Mesendoderm (in vitro differentiated cells): ENCODE measurements at regions not wholly inside any gene's neighbourhood (a gene's known extent, or its start where the extent isn't known, plus 50 kb on each side); places are given as distances from the start of the nearest gene placed in this dataset.

Experiments
- DNase-seq: peaks from one replicate; pipeline ENCODE4 v3.0.0; 2013
- H2AK5ac ChIP-seq: 2 replicates; pipeline ENCODE4 v1.6.1; 2013; ENCODE audit warnings: low read length, inconsistent platforms
- H2BK120ac ChIP-seq: 2 replicates; pipeline ENCODE4 v1.6.1; 2013; ENCODE audit warnings: low read depth, mild to moderate bottlenecking, low read length, moderate library complexity, mixed read lengths
- H2BK15ac ChIP-seq: replicated peaks from 2 replicates; pipeline ENCODE4 v1.6.1; 2013; ENCODE audit warnings: low read depth, mild to moderate bottlenecking, moderate library complexity
- H2BK5ac ChIP-seq: 2 replicates; pipeline ENCODE4 v1.6.1; 2013; ENCODE audit warnings: low read length, inconsistent platforms
- H3K18ac ChIP-seq: 2 replicates; pipeline ENCODE4 v1.6.1; 2013; ENCODE audit warnings: mild to moderate bottlenecking, low read length, mixed read lengths
- H3K23ac ChIP-seq: one replicate; pipeline ENCODE4 v1.6.1; 2013; ENCODE audit warnings: low read length
- H3K27ac ChIP-seq: 2 replicates; pipeline ENCODE4 v1.5.1; 2013; ENCODE audit warnings: low read depth, mild to moderate bottlenecking, inconsistent platforms, low read length, moderate library complexity
- H3K27me3 ChIP-seq: 2 replicates; pipeline ENCODE4 v1.6.1; 2013; ENCODE audit warnings: low read length, control low read depth, mild to moderate bottlenecking, inconsistent platforms; ENCODE audit not compliant: insufficient read depth, poor library complexity
- H3K36me3 ChIP-seq: 2 replicates; pipeline ENCODE4 v1.6.1; 2013; ENCODE audit warnings: low read length, inconsistent platforms; ENCODE audit not compliant: control insufficient read depth, insufficient read depth
- H3K4ac ChIP-seq: one replicate; pipeline ENCODE4 v1.6.1; 2013; ENCODE audit warnings: low read depth, mild to moderate bottlenecking, low read length, moderate library complexity
- H3K4me1 ChIP-seq: 2 replicates; pipeline ENCODE4 v1.6.1; 2013; ENCODE audit warnings: low read depth, low read length, inconsistent platforms; ENCODE audit not compliant: control insufficient read depth
- H3K4me2 ChIP-seq: 2 replicates; pipeline ENCODE4 v1.6.1; 2013; ENCODE audit warnings: low read length
- H3K4me3 ChIP-seq: 2 replicates; pipeline ENCODE4 v1.5.1; 2013; ENCODE audit warnings: mild to moderate bottlenecking, low read length
- H3K56ac ChIP-seq: one replicate; pipeline ENCODE4 v1.6.1; 2013; ENCODE audit warnings: low read length
- H3K79me1 ChIP-seq: 2 replicates; pipeline ENCODE4 v1.6.1; 2013; ENCODE audit warnings: low read length, inconsistent platforms
- H3K79me2 ChIP-seq: 2 replicates; pipeline ENCODE4 v1.6.1; 2013; ENCODE audit warnings: mild to moderate bottlenecking, low read length; ENCODE audit not compliant: control insufficient read depth, insufficient read depth
- H3K9ac ChIP-seq: 2 replicates; pipeline ENCODE4 v1.6.1; 2013; ENCODE audit warnings: low read length, inconsistent platforms
- H4K5ac ChIP-seq: one replicate; pipeline ENCODE4 v1.6.1; 2013; ENCODE audit warnings: low read length
- H4K8ac ChIP-seq: one replicate; pipeline ENCODE4 v1.6.1; 2013; ENCODE audit warnings: low read depth, mild to moderate bottlenecking, control low read depth, low read length, moderate library complexity
- WGBS: extraction: QIAGEN DNeasy Blood & Tissue Kit; methylation state at CpG from one replicate; pipeline ENCODE4 v1.1.7; 2013; ENCODE audit warnings: low lambda C conversion rate, missing lambda C conversion rate; ENCODE audit not compliant: insufficient coverage; ENCODE audit errors: extremely low coverage; 5-methylcytosine and 5-hydroxymethylcytosine counted together

DNA sequence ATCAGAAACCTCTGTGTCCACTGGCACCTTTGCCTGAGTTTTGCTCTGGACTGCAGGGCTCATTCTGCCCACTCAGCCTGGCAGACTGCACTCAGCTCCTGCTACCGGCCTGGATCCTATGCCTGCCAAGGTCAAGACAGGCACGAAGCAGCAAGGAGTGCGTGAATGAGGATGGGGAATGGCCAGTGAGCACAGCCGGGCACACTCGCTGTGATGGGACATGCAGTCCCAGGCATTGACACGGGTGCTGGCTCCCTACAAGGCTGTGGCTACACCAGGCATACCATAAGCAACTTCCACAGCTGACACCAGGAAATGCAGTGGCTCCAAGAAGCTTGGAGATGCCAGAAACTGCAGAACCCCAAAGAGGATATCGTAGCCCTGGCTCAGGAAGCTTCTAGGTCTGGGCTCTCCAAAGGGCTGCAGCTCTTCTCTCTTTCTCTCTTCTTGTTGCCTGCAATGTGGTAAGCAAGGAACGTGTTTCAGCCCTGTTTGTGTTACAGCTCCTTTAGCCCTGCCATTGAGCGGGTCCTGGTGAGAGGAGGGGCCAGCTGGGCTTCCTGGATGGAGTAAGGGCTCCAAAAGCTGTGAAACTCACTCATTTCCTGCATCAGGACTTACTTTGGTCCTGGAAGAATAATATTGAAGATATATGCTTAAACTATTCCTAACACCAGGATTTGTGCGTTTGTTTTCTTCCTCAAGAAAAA lies 832.6 kb upstream of the SLITRK5 start:
- Histone ChIP-seq H2AK5ac (no peak overlapping the region), H2BK15ac (no peak overlapping the region), H3K36me3 (no peaks in the 10 kb centered on the region), H3K9ac (no peak overlapping the region), H3K4me1 (no peaks in the 10 kb centered on the region), H4K5ac (no peak overlapping the region), H4K8ac (no peak overlapping the region), H3K23ac (no peak overlapping the region), H3K79me1 (no peaks in the 10 kb centered on the region), H3K79me2 (no peaks in the 10 kb centered on the region), H3K27me3 (no peaks in the 10 kb centered on the region), H3K56ac (no peak overlapping the region), H2BK120ac (no peak overlapping the region), H3K18ac (no peak overlapping the region), H2BK5ac (no peak overlapping the region), H3K4me3 (no peak overlapping the region), H3K4me2 (no peak overlapping the region), H3K4ac (no peak overlapping the region), H3K27ac (no peak overlapping the region)
- no CpG with 5 or more reads among the region's 10 CpGs for WGBS
- no peak for DNase-seq

- H3K4me1 ChIP-seq: no peaks in the 10 kb centered on the region
- no peak overlapping the region for H3K27ac ChIP-seq
- no peak overlapping the region for H2BK5ac ChIP-seq
- no peak overlapping the region for H2AK5ac ChIP-seq
- no peak overlapping the region for H3K56ac ChIP-seq
- no peak overlapping the region for H3K23ac ChIP-seq
- H3K79me1 ChIP-seq: no peaks in the 10 kb centered on the region
- H2BK15ac ChIP-seq: no peak overlapping the region
- H2BK120ac ChIP-seq: no peak overlapping the region
- no peak overlapping the region for H3K4me3 ChIP-seq
- no peak for DNase-seq
- no peak overlapping the region for H4K5ac ChIP-seq
- H3K36me3 ChIP-seq: no peaks in the 10 kb centered on the region
- H3K4me2 ChIP-seq: no peak overlapping the region
- H3K79me2 ChIP-seq: no peaks in the 10 kb centered on the region
- H3K9ac ChIP-seq: no peak overlapping the region
- H4K8ac ChIP-seq: no peak overlapping the region
- no peak overlapping the region for H3K18ac ChIP-seq
- H3K27me3 ChIP-seq: no peaks in the 10 kb centered on the region
- H3K4ac ChIP-seq: no peak overlapping the region
- WGBS: no CpG with 5 or more reads among the region's 7 CpGs
These were observed 832.0 kb upstream of the SLITRK5 start for GRCh38 chr13:86839221-86839620.

GRCh38 chr13:86840250-86841191 lies 830.6 kb upstream of the SLITRK5 start:
- Histone ChIP-seq H3K9ac (no peak overlapping the region), H2BK5ac (no peak overlapping the region), H3K79me2 (no peaks in the 10 kb centered on the region), H4K8ac (no peak overlapping the region), H3K23ac (no peak overlapping the region), H3K18ac (no peak overlapping the region), H3K79me1 (no peaks in the 10 kb centered on the region), H2BK15ac (no peak overlapping the region), H3K4me3 (no peak overlapping the region), H2BK120ac (no peak overlapping the region), H4K5ac (no peak overlapping the region), H2AK5ac (no peak overlapping the region), H3K36me3 (no peaks in the 10 kb centered on the region), H3K4me1 (no peaks in the 10 kb centered on the region), H3K56ac (no peak overlapping the region), H3K27ac (no peak overlapping the region), H3K27me3 (no peaks in the 10 kb centered on the region), H3K4me2 (no peak overlapping the region), H3K4ac (no peak overlapping the region)
- no peak for DNase-seq
- no CpG with 5 or more reads among the region's 11 CpGs for WGBS

- no peak overlapping the region for H3K4me3 ChIP-seq
- H3K79me2 ChIP-seq: no peaks in the 10 kb centered on the region
- H3K56ac ChIP-seq: no peak overlapping the region
- no peak overlapping the region for H2AK5ac ChIP-seq
- no peak overlapping the region for H3K4me2 ChIP-seq
- H2BK15ac ChIP-seq: no peak overlapping the region
- no peak overlapping the region for H3K27ac ChIP-seq
- no peak overlapping the region for H3K9ac ChIP-seq
- H3K27me3 ChIP-seq: no peaks in the 10 kb centered on the region
- H4K5ac ChIP-seq: no peak overlapping the region
- no CpG with 5 or more reads among the region's 1 CpG for WGBS
- H3K4ac ChIP-seq: no peak overlapping the region
- H4K8ac ChIP-seq: no peak overlapping the region
- no peak overlapping the region for H3K18ac ChIP-seq
- DNase-seq: no peak
- H3K4me1 ChIP-seq: no peaks in the 10 kb centered on the region
- H2BK5ac ChIP-seq: no peak overlapping the region
- no peak overlapping the region for H3K23ac ChIP-seq
- H3K79me1 ChIP-seq: no peaks in the 10 kb centered on the region
- no peaks in the 10 kb centered on the region for H3K36me3 ChIP-seq
- no peak overlapping the region for H2BK120ac ChIP-seq
These were observed 829.9 kb upstream of the SLITRK5 start for GRCh38 chr13:86841264-86841663.

GRCh38 chr13:86846501-86846900 lies 824.7 kb upstream of the SLITRK5 start:
- Histone ChIP-seq H2BK5ac (no peak overlapping the region), H2AK5ac (no peak overlapping the region)
- WGBS: no CpG with 5 or more reads among the region's 1 CpG

More at GRCh38 chr13:86846501-86846900, 824.7 kb upstream of the SLITRK5 start:
- H3K79me1 ChIP-seq: no peaks in the 10 kb centered on the region
- H3K36me3 ChIP-seq: no peaks in the 10 kb centered on the region
- H2BK15ac ChIP-seq: no peak overlapping the region
- no peak overlapping the region for H3K9ac ChIP-seq
- H3K23ac ChIP-seq: no peak overlapping the region
- no peak overlapping the region for H3K4ac ChIP-seq
- no peak for DNase-seq
- no peak overlapping the region for H3K27ac ChIP-seq
- H4K8ac ChIP-seq: no peak overlapping the region
- no peak overlapping the region for H3K4me2 ChIP-seq
- H3K56ac ChIP-seq: no peak overlapping the region
- H3K18ac ChIP-seq: no peak overlapping the region
- H3K79me2 ChIP-seq: no peaks in the 10 kb centered on the region
- H3K4me3 ChIP-seq: no peak overlapping the region
- H3K27me3 ChIP-seq: no peaks in the 10 kb centered on the region
- no peak overlapping the region for H4K5ac ChIP-seq
- no peaks in the 10 kb centered on the region for H3K4me1 ChIP-seq
- no peak overlapping the region for H2BK120ac ChIP-seq
